ENCODE measurements at regions not wholly inside any gene's neighbourhood (a gene's known extent, or its start where the extent isn't known, plus 50 kb on each side); places are given as distances from the start of the nearest gene placed in this dataset.

GRCh38 chr6:44721954-44722578 is 334.6 kb downstream of the CDC5L start:
- TF ChIP-seq YY1 (IDR thresholded peaks at IDR 0.05; ENCODE audit: low read depth) (no peak), FOXM1 (IDR thresholded peaks at IDR 0.05; ENCODE audit: borderline replicate concordance, low read depth) (no peak), NFIC (IDR thresholded peaks at IDR 0.05) (no peak), ZBTB7A (IDR thresholded peaks at IDR 0.05; ENCODE audit: low read depth) (no peak), TAF1 (IDR thresholded peaks at IDR 0.05; ENCODE audit: low read depth) (no peak), TEAD4 (IDR thresholded peaks at IDR 0.05) (no peak), CEBPB (IDR thresholded peaks at IDR 0.05) (no peak), RAD21 (IDR thresholded peaks at IDR 0.05; ENCODE audit: low read depth) (no peak)

GRCh38 chr6:44722736-44723135 is 335.2 kb downstream of the CDC5L start:
- TF ChIP-seq ZBTB7A (IDR thresholded peaks at IDR 0.05; ENCODE audit: low read depth) (no peak), CREB1 (IDR thresholded peaks at IDR 0.05; ENCODE audit: low read depth) (no peak), YY1 (IDR thresholded peaks at IDR 0.05; ENCODE audit: low read depth) (no peak), MAX (IDR thresholded peaks at IDR 0.05) (no peak), CEBPB (IDR thresholded peaks at IDR 0.05) (no peak), FOXM1 (IDR thresholded peaks at IDR 0.05; ENCODE audit: borderline replicate concordance, low read depth) (no peak), TEAD4 (IDR thresholded peaks at IDR 0.05) (no peak), REST (IDR thresholded peaks at IDR 0.05; ENCODE audit: low read depth) (no peak), EP300 (IDR thresholded peaks at IDR 0.05; ENCODE audit: borderline replicate concordance) (no peak), RAD21 (IDR thresholded peaks at IDR 0.05; ENCODE audit: low read depth) (no peak), TCF12 (IDR thresholded peaks at IDR 0.05; ENCODE audit: low read depth) (no peak), NFIC (IDR thresholded peaks at IDR 0.05) (no peak), TAF1 (IDR thresholded peaks at IDR 0.05; ENCODE audit: low read depth) (no peak), EGR1 (IDR thresholded peaks at IDR 0.05) (no peak), USF1 (IDR thresholded peaks at IDR 0.05) (no peak)

- TF ChIP-seq TEAD4 (IDR thresholded peaks at IDR 0.05) (no peak), CEBPB (IDR thresholded peaks at IDR 0.05) (no peak), ZBTB7A (IDR thresholded peaks at IDR 0.05; ENCODE audit: low read depth) (no peak), RAD21 (IDR thresholded peaks at IDR 0.05; ENCODE audit: low read depth) (no peak), TAF1 (IDR thresholded peaks at IDR 0.05; ENCODE audit: low read depth) (no peak), NFIC (IDR thresholded peaks at IDR 0.05) (no peak), YY1 (IDR thresholded peaks at IDR 0.05; ENCODE audit: low read depth) (no peak)
Observed at GRCh38 chr6:44723439-44724197, 336.1 kb downstream of the CDC5L start.

GRCh38 chr6:44725070-44725469 is 337.6 kb downstream of the CDC5L start:
- TF ChIP-seq ZBTB7A (IDR thresholded peaks at IDR 0.05; ENCODE audit: low read depth) (no peak), FOXM1 (IDR thresholded peaks at IDR 0.05; ENCODE audit: borderline replicate concordance, low read depth) (no peak), REST (IDR thresholded peaks at IDR 0.05; ENCODE audit: low read depth) (no peak), MAX (IDR thresholded peaks at IDR 0.05) (no peak), EP300 (IDR thresholded peaks at IDR 0.05; ENCODE audit: borderline replicate concordance) (no peak), NFIC (IDR thresholded peaks at IDR 0.05) (no peak), EGR1 (IDR thresholded peaks at IDR 0.05) (no peak), RAD21 (IDR thresholded peaks at IDR 0.05; ENCODE audit: low read depth) (no peak), YY1 (IDR thresholded peaks at IDR 0.05; ENCODE audit: low read depth) (no peak)

GRCh38 chr6:44727651-44728630 is 340.4 kb downstream of the CDC5L start:
- TF ChIP-seq REST (IDR thresholded peaks at IDR 0.05; ENCODE audit: low read depth) (no peak), TCF12 (IDR thresholded peaks at IDR 0.05; ENCODE audit: low read depth) (no peak), EP300 (IDR thresholded peaks at IDR 0.05; ENCODE audit: borderline replicate concordance) (no peak), CREB1 (IDR thresholded peaks at IDR 0.05; ENCODE audit: low read depth) (no peak), RAD21 (IDR thresholded peaks at IDR 0.05; ENCODE audit: low read depth) (no peak), FOXM1 (IDR thresholded peaks at IDR 0.05; ENCODE audit: borderline replicate concordance, low read depth) (no peak), ZBTB7A (IDR thresholded peaks at IDR 0.05; ENCODE audit: low read depth) (no peak), TEAD4 (IDR thresholded peaks at IDR 0.05) (no peak), CEBPB (IDR thresholded peaks at IDR 0.05) (no peak), USF1 (IDR thresholded peaks at IDR 0.05) (no peak), EGR1 (IDR thresholded peaks at IDR 0.05) (no peak), YY1 (IDR thresholded peaks at IDR 0.05; ENCODE audit: low read depth) (no peak), NFIC (IDR thresholded peaks at IDR 0.05) (no peak), MAX (IDR thresholded peaks at IDR 0.05) (no peak), TAF1 (IDR thresholded peaks at IDR 0.05; ENCODE audit: low read depth) (no peak)
